ENCODE measurements at regions not wholly inside any gene's neighbourhood (a gene's known extent, or its start where the extent isn't known, plus 50 kb on each side); places are given as distances from the start of the nearest gene placed in this dataset.
A peak's percentile ranks its signal among the peaks of the same experiment; 100 is the strongest.

DNA sequence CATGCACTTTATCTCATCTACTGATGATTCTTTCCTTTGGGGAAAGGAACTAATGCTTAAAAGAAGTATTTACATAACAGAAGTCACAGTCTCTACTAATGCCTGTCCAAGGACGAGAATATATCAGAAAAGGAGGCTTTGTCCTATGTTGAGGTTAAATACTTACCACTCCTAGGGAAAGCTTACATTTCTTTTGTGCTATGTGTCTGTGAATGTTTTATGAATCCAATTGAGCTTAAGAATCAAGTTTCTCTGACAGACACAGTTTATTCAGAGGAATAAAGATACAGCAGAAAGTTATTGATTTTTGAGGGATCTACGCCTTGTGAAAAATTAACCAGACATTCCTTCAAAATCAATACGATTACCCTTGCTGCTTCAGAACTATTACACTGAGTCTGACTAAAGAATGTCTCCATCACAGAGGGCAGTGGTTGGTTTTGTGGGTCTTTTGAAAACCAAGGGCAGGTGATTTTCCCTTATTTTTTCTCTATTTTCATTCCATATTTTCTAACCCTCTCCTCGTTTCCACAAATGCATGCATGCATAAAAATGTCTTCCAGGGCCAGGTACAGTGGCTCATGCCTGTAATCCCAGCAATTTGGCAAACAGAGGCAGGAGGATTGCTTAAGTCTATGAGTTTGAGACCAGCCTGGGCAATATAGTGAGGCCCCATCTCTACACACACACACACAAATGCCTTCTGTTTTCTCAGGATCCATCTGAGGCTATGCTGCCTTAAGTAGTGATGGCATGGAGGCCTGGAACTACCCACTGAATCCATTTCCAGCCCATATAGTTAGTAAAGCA is 1095.1 kb downstream of the GALC start (continued):
- TF ChIP-seq, protein P1, sequence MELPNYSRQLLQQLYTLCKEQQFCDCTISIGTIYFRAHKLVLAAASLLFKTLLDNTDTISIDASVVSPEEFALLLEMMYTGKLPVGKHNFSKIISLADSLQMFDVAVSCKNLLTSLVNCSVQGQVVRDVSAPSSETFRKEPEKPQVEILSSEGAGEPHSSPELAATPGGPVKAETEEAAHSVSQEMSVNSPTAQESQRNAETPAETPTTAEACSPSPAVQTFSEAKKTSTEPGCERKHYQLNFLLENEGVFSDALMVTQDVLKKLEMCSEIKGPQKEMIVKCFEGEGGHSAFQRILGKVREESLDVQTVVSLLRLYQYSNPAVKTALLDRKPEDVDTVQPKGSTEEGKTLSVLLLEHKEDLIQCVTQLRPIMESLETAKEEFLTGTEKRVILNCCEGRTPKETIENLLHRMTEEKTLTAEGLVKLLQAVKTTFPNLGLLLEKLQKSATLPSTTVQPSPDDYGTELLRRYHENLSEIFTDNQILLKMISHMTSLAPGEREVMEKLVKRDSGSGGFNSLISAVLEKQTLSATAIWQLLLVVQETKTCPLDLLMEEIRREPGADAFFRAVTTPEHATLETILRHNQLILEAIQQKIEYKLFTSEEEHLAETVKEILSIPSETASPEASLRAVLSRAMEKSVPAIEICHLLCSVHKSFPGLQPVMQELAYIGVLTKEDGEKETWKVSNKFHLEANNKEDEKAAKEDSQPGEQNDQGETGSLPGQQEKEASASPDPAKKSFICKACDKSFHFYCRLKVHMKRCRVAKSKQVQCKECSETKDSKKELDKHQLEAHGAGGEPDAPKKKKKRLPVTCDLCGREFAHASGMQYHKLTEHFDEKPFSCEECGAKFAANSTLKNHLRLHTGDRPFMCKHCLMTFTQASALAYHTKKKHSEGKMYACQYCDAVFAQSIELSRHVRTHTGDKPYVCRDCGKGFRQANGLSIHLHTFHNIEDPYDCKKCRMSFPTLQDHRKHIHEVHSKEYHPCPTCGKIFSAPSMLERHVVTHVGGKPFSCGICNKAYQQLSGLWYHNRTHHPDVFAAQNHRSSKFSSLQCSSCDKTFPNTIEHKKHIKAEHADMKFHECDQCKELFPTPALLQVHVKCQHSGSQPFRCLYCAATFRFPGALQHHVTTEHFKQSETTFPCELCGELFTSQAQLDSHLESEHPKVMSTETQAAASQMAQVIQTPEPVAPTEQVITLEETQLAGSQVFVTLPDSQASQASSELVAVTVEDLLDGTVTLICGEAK (IDR thresholded peaks at IDR 0.05), result no peak
- TF ChIP-seq, protein P1 (CRISPR knock-in tag; IDR thresholded peaks at IDR 0.05), result no peak
- no peak for TF ChIP-seq SRF (IDR thresholded peaks at IDR 0.05; ENCODE audit: low read depth, low read length)
- TF ChIP-seq ZNF232 (CRISPR knock-in tag; IDR thresholded peaks at IDR 0.05; ENCODE audit: borderline replicate concordance), result no peak
- TF ChIP-seq MXD4 (CRISPR knock-in tag; IDR thresholded peaks at IDR 0.05), result no peak; the same call in 1 of the 2 replicates
- TF ChIP-seq SRSF1 (optimal IDR thresholded peaks at IDR 0.05; ENCODE audit: low read depth, low read length), result no peak
- TF ChIP-seq, protein P2, sequence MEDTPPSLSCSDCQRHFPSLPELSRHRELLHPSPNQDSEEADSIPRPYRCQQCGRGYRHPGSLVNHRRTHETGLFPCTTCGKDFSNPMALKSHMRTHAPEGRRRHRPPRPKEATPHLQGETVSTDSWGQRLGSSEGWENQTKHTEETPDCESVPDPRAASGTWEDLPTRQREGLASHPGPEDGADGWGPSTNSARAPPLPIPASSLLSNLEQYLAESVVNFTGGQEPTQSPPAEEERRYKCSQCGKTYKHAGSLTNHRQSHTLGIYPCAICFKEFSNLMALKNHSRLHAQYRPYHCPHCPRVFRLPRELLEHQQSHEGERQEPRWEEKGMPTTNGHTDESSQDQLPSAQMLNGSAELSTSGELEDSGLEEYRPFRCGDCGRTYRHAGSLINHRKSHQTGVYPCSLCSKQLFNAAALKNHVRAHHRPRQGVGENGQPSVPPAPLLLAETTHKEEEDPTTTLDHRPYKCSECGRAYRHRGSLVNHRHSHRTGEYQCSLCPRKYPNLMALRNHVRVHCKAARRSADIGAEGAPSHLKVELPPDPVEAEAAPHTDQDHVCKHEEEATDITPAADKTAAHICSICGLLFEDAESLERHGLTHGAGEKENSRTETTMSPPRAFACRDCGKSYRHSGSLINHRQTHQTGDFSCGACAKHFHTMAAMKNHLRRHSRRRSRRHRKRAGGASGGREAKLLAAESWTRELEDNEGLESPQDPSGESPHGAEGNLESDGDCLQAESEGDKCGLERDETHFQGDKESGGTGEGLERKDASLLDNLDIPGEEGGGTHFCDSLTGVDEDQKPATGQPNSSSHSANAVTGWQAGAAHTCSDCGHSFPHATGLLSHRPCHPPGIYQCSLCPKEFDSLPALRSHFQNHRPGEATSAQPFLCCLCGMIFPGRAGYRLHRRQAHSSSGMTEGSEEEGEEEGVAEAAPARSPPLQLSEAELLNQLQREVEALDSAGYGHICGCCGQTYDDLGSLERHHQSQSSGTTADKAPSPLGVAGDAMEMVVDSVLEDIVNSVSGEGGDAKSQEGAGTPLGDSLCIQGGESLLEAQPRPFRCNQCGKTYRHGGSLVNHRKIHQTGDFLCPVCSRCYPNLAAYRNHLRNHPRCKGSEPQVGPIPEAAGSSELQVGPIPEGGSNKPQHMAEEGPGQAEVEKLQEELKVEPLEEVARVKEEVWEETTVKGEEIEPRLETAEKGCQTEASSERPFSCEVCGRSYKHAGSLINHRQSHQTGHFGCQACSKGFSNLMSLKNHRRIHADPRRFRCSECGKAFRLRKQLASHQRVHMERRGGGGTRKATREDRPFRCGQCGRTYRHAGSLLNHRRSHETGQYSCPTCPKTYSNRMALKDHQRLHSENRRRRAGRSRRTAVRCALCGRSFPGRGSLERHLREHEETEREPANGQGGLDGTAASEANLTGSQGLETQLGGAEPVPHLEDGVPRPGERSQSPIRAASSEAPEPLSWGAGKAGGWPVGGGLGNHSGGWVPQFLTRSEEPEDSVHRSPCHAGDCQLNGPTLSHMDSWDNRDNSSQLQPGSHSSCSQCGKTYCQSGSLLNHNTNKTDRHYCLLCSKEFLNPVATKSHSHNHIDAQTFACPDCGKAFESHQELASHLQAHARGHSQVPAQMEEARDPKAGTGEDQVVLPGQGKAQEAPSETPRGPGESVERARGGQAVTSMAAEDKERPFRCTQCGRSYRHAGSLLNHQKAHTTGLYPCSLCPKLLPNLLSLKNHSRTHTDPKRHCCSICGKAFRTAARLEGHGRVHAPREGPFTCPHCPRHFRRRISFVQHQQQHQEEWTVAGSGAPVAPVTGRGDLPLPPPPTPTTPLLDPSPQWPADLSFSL (CRISPR knock-in tag; IDR thresholded peaks at IDR 0.05), result peak; percentile 58
- TF ChIP-seq ZNF766 (CRISPR knock-in tag; IDR thresholded peaks at IDR 0.05; ENCODE audit: borderline replicate concordance), result no peak
- no peak; the same call in 1 of the 2 replicates for TF ChIP-seq PHF21A (CRISPR knock-in tag; IDR thresholded peaks at IDR 0.05)
- TF ChIP-seq GFI1 (CRISPR knock-in tag; IDR thresholded peaks at IDR 0.05; ENCODE audit: borderline replicate concordance), result peak; percentile 86
- TF ChIP-seq NONO (IDR thresholded peaks at IDR 0.05), result no peak
- 0 out of 2 replicates have a peak, but pooled peaks have one; percentile 28 for TF ChIP-seq NONO (CRISPR knock-in tag; conservative IDR thresholded peaks at IDR 0.05)
- TF ChIP-seq SYNCRIP (IDR thresholded peaks at IDR 0.05; ENCODE audit: insufficient read depth, low read depth, low read length), result no peak
